NOMO-1 treated with dmso at 0.1 percent for 144 hours (cell line): ENCODE measurements at regions not wholly inside any gene's neighbourhood (a gene's known extent, or its start where the extent isn't known, plus 50 kb on each side); places are given as distances from the start of the nearest gene placed in this dataset.

Source experiments
- DNase-seq: peaks from one replicate; lab custom pipeline; 2025; ENCODE audit not compliant: unreplicated experiment; lab: John Stamatoyannopoulos, UW

GRCh38 chr1:70919706-70920323 is 127.8 kb downstream of the PTGER3 start:
- DNase-seq, result no peak
